NCI-H1417 treated with DMSO at 0.1 percent for 48 hours (cell line): ENCODE measurements at regions not wholly inside any gene's neighbourhood (a gene's known extent, or its start where the extent isn't known, plus 50 kb on each side); places are given as distances from the start of the nearest gene placed in this dataset.
A peak's percentile ranks its signal among the peaks of the same experiment; 100 is the strongest.
"Not testable (repeated sequence)": the region's sequence is repeated elsewhere in the genome, so short reads cannot be mapped to it uniquely, and the experiment has no call there.

Experiments used
- DNase-seq: peaks from one replicate; lab custom pipeline; 2025; lab: John Stamatoyannopoulos, UW

DNA sequence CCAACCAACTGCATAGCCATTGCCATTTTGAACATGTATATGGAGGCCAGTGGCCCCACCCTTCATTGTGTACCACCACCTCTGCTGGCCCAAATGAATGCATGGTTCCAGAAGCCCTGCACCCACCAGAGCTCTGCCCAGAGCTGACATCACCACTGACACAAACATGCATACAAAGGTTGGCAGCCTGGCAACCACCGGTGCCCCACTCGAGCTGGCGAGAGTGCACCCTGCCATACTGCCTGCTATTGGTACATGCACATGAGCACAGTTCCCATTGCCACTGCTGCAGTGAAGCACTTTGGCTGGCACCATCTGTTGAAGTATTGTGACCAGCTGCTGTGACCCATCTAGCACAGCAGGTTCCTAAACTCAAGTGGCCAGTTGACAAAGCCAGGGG, 1564.9 kb downstream of the OLFM4 start:
- DNase-seq, result no peak

DNA sequence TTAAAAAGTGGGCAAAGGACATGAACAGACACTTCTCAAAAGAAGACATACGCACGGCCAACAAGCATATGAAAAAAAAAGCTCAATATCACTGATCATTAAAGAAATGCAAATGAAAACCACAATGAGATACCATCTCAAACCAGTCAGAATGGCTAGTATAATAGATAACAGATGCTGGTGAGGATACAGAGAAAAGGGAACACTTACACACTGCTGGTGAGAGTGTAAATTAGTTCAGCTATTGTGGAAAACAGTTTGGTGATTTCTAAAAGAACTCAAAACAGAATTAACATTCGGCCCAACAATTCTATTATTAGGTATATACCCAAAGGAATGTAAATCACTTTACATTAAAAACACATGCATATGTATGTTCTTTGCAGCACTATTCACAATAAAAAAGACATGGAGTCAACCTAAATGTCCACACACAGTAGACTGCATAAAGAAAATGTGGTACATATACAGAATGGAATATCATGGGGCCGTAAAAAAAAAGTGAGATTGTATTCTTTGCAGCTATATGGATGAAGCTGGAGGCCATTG, 1569.0 kb downstream of the OLFM4 start:
- no peak for DNase-seq

GRCh38 chr13:54599413-54599812, 1570.8 kb downstream of the OLFM4 start:
- no peak for DNase-seq

GRCh38 chr13:54606944-54607343, 1578.3 kb downstream of the OLFM4 start:
- no peak for DNase-seq

- no peak for DNase-seq
These were observed 1578.8 kb downstream of the OLFM4 start for GRCh38 chr13:54607421-54607820.

DNA sequence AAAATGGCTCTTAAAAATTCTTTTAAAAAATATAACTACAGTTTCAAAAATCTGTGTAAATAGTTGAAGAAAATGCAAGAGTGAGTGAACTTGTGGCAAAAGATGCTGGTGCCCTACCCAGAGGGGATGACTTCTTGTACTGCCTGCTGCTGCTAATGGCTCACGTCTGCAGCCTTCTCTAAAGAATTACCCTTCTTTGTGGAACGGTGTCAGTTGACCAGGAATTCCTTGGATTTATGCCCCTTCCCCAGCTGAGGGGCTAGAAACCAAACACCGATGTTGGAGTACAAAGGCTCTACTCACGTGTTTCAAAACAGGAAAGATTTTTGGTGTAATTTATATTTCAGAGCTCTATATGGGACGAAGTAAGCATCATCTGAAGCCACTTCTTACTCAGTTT, 1582.8 kb downstream of the OLFM4 start:
- no peak for DNase-seq

DNA sequence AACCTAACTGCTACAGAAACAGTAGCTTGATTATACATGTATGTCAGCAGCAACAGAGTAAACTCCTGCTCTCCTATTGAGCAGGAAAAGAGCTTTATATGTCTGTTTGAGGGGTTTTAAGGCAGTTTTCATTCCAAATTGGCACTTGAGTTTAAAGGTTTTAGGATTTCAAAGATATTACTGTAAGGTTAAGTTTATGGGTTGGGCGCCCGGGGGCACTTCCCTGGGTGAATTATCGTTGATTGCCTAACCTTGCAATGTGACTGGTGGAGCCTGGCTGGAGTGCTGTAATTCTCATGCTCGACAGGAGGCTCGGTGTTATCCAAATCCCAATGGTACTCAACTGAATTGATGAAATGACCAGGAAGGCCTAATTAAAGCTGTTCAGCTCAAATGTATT, 1586.1 kb downstream of the OLFM4 start:
- DNase-seq, result peak; percentile 81

GRCh38 chr13:54626504-54626903, 1597.9 kb downstream of the OLFM4 start:
- not testable (repeated sequence) for DNase-seq

DNA sequence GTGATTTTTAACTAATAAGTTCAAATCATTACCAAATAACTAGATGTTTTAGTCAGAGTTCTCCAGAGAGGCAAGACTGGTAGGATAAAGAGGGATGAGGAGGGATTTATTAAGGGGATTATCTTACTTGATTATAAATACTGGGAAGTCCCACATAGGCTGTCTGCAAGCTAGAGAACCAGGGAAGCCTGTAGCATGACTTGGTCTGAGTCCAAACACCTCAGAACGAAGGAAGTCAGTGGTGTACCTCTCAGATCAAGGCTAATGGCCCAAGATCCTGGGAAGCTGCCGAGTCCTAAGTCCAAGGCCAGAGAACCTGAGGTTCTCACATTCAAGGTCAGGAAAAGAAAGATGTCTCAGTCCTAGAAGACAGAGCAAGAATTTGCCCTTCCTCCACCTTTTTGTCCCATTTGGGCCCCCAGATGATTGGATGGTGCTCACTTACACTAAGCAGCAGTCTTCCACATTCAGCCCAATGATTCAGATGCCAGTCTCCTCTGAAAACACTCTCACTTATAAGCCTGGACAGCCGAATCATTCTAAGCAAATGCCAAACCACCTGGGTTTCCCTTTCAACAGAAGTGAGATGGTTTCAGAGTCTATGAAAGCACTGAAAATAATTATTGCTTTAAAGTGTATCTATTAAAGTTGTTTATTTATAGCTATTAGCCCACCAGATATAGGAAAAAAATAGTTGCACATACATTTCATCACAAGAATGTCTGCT, 1599.2 kb downstream of the OLFM4 start:
- DNase-seq, result no peak

- DNase-seq, result no peak
These were observed 1599.8 kb downstream of the OLFM4 start for GRCh38 chr13:54628383-54628782.

DNA sequence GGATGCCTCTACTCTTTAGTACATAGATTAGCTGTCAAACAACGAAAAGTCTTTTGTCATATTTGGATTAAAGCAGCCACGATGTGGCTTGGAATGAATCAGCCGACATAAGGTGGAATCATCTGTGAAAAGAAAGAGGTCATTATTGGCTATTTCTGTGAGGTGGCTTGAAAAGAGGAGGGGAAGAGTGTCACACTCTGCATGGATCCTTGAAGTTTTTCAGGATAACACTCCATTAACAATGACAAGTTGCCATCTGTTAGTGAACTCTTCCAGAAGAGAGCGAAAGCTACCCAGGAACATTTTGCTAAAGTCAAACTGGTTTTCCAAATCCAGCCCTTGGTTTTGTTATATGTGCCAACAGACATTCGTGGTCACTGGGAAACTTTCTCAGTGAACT, 1604.8 kb downstream of the OLFM4 start:
- no peak for DNase-seq

DNA sequence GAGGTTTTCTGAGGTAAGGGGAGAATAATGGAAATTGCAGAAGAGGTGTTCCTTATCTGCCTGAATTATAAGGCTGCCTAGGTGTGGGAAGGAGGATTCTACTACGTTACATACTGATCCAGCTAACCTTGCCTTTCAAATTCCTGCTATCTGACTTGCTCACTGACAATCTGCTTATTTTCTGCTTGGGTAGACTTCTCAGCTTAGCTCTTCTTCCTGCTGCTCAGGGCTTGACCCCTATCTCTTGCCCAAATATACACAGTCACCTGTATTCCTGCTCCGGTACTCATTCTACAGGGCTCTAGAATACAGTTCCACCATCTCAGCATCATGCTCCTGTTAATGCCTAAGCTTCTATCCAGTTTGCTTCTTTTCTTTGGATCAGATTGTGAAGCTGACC, 1607.6 kb downstream of the OLFM4 start:
- no peak for DNase-seq

GRCh38 chr13:54637366-54637765, 1608.8 kb downstream of the OLFM4 start:
- no peak for DNase-seq

DNA sequence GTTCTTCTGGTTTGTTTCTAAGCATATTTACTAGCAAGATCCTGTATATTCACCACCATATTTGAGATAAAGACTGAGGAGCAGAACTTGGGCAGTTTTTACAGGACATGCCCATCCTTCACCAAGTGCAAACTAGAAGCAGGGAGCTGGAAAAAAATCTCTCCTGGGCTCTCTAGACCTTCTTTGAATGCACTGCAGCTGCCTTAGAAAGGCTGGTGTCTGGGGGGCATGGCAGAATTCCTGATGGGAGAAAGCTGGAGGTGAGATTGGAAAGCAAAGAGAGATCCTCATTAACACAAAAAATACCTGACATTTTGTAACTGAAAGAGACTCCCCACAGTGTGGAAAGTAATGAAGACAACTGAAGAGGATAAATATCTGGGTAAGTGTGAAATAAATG, 1612.1 kb downstream of the OLFM4 start:
- no peak for DNase-seq

GRCh38 chr13:54643863-54644262, 1615.2 kb downstream of the OLFM4 start:
- DNase-seq, result no peak

DNA sequence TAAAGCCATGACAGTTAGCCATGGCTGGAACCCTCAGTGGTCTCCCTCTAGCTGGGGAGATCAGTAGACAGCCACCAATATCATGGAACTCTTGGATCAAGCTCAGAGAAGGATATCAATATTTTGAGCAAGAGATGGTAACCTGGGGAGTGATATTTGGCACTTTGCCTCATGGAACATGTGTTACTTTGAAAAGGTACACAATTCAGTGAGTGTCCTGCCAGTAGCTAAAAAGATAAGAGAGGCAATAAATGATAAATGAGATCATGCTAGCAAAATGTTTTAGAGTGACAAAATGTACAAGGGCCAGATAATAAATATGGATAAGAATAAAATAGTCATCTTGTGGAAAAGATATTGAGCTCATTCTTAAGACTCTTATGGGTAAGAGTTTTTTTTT, 1618.7 kb downstream of the OLFM4 start:
- no peak for DNase-seq

DNA sequence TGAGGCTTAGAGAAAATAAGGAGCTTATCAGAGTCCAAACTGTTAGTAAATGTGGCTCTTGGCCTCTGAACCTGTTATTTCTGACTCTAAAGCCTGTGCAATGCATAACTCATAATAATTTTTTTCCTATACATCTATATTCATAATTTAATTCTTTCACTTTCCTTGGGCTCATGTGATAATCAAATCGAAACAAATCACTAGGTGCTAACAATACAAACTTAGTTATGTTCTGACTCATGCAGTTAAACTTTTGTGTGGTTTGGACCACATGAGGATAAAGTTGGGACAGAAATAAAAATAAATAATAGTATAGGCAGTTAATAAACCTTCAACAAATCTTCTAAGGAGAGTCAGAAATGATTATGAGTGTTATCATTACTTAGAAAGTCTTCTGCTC, 1629.0 kb downstream of the OLFM4 start:
- no peak for DNase-seq

DNA sequence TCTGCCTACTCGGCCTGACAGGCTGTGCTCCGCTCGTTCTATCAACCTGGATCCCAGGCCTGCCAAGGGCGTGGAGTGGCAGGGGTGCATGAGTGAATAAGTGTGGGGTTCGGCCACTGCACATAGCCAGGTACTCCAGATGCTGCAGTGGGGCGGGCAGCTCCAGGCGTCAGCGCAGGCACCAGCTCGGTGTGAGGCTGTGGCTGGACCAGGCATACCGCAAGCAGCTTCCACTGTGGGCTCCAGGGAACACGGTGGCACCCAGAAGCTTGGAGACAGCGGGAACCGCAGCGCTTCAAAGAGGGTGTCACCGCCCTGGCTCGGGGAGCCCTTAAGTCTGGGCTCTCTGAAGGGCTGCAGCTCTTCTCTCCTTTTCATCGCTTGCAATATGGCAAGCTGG, 1630.2 kb downstream of the OLFM4 start:
- no peak for DNase-seq

GRCh38 chr13:54660277-54660676, 1631.7 kb downstream of the OLFM4 start:
- DNase-seq, result no peak

DNA sequence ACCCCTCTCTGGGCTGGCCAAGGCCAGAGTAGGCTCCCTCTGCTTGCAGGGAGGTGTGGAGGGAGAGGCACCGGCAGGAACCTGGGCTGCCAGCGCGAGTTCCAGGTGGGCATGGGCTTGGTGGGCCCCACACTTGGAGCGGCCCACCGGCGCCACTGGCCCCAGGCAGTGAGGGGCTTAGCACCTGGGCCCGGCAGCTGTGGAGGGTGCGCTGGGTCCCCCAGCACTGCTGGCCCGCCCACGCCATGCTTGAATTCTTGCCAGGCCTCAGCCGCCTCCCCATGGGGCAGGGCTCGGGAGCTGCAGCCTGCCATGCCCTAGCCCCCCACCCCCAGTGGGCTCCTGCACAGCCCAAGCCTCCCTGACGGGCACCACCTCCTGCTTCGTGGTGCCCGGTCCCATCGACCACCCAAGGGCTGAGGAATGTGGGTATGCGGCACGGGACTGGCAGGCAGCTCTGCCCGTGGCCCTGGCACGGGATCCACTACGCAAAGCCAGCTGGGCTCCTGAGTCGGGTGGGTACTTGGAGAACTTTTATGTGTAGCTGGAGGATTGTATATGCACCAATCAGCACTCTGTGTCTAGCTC, 1648.0 kb downstream of the OLFM4 start:
- no peak for DNase-seq

GRCh38 chr13:54682184-54682583, 1653.6 kb downstream of the OLFM4 start:
- no peak for DNase-seq

- no peak for DNase-seq
These were observed 1658.6 kb downstream of the OLFM4 start for GRCh38 chr13:54687173-54687572.

- no peak for DNase-seq
These were observed 1671.2 kb downstream of the OLFM4 start for GRCh38 chr13:54699831-54700230.

GRCh38 chr13:54705738-54706137, 1677.1 kb downstream of the OLFM4 start:
- DNase-seq, result no peak
